Iris pigment epithelial cell (primary cell): ENCODE measurements at regions not wholly inside any gene's neighbourhood (a gene's known extent, or its start where the extent isn't known, plus 50 kb on each side); places are given as distances from the start of the nearest gene placed in this dataset.
A peak's percentile ranks its signal among the peaks of the same experiment; 100 is the strongest.

ENCODE experiments used
- DNase-seq: peaks from one replicate; pipeline ENCODE4 v3.0.0-alpha.2; 2011; ENCODE audit warnings: low read depth

DNA sequence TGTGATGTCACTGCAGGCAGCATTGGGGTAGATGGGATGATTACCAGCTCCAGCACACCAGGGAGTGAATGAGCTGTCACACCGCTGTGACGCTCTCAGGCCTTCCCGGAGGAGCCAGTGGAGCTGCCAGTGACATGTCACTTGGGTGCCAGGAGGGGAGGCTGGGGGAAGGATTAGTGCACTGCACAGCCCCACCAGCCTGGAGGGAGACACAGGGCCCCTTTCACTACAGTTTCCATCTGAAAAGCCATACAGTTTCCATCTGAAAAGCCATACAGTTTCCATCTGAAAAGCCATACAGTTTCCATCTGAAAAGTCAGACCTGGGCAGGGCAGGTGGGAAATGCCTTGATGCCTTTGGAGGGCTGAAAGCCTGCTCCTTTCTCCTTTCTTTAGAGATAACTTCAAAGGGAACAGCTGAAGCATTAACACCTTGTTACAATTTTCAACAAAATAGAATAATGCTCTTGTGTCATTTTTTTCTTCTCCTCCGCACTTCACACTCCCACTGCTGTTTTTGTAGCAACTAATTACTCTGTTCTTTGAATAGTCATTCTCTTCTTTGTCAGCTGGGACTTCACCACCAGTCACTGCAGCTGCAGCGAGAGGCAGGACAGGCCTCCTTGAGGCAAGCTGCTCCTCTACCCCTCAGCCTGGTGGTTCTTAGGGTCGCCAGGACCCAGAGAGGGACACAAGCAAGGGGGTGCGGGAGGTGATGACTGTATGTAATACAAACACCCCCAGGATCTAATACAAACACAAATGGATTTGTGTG lies 256.9 kb upstream of the RGS6 start:
- DNase-seq, result no peak

DNA sequence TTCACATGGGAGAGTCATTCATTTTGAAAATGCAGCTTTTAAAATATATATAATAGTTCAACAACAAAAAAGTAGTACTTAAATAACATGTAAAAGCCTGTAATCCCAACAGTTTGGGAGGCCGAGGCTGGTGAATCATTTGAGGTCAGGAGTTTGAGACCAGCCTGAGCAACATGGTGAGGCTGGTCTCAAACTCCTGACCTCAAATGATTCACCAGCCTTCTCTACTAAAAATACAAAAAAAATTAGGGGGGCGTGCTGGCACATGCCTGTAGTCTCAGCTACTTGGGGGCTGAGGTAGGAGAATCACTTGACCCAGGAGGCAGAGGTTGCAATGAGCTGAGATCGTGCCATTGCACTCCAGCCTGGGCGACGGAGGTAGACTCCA lies 256.3 kb upstream of the RGS6 start:
- peak; percentile 51 for DNase-seq

DNA sequence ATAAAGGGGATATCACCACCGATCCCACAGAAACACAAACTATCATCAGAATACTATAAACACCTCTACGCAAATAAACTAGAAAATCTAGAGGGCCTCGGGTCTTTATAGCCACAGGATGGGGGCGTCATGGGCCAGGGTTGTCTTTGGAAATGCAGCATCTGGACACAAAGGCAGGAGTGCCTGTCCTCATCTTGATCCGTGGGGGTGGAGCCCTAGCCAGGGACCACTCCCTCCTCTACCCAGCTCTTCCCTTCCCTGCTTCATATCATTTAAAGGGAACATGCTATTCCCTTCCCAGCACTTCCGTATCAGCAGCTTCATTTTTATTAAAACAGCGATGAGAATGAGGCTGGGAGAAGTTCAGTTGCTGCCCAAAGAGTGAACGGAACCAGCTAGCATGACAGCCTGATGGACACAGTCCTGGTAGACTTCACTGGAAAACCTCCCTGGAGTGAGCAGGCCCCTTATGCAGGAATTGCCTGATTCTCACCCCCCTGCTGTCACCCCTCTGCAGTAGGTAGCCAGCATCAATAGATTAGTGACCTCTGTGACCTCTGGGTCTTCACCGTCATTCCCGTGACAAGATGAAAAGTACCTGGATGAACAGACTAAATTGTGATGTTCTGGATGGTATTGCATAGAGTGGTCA lies 251.4 kb upstream of the RGS6 start:
- DNase-seq, result no peak

DNA sequence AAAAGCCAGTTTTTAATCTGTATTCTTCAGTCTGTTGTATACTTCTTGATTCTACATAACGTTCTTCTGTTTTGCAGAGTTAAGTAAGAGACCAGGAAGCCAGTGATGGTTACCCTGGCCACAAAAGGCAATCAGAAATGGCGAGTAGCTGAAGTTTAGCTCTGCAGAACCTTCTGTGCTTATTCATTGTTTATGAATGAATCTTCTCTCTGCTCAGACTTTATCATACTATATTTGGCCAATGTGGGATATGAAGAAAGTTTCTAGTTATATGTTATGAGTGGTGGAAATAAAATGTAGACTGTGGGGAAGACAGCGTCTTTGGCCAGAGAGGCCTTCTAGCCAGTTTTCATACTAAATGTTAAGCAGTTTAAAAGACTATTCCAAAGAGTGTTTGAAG lies 249.9 kb upstream of the RGS6 start:
- peak; percentile 70 for DNase-seq

DNA sequence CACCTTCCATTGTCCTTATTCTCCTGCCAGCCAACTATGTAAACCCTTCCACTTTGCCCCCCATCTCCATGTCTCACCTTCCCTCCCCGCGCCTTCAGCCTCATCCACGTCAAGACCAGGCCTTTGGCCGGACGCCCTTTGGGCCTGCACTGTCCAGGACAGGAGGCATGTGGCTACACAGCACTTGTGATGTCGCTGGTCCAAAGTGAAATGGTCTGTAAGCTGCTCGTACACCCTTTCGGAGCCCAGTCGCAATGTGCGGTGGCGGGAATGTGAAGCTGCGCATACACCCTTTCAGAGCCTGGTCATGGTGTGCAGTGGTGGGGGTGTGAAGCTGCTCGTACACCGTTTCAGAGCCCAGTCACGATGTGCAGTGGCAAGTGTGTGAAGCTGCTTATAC lies 247.9 kb upstream of the RGS6 start:
- DNase-seq, result no peak

DNA sequence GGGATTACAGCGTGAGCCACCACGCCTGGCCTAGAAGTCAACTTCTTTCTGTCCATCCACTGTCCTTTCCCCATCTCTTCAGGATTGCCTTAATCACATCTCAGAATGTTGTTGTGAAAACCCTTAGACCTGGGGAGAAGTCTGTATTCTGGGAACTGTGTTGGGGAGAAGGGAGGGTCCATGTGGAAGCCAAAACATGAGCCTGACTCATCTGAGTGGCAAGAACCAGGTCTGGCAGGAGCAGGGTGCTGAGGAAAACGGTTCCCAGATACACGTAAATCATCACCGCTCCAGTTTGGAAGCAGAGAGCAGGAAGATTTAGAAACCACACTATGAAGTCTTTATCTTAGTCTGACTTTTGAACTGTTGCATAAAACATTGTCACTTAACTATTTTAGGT lies 245.6 kb upstream of the RGS6 start:
- peak; percentile 77 for DNase-seq

DNA sequence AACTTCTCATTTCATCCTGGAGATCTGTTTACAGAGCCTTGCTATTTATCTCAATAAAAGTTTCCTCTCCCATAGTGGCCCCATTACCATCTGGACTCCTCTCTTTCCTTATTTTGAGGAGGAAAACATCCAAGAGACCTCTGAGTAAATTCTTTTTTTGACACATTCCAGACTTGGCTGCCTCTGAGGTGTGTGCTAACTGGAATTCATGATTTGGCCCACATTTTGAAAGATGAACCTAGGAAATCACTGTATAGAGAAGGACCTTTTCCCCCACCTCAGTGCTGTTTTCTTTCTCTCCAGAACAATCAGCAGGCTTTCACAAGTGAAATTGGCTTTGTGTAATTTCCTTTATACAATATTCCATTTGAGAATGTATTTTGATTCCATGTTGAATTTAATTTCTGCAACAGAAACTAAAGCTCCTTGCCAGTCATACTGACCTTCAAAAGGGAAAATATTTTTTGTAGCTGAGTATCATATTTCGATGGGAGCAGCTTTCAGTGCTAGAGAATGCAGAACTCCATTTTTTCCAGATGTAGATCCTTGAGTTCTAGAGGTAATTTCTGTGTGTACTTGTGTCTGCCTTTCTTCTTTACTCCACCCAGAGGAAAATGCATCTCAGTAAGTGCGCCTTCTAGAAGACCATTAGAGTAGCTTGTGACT lies 244.9 kb upstream of the RGS6 start:
- peak; percentile 50 for DNase-seq

DNA sequence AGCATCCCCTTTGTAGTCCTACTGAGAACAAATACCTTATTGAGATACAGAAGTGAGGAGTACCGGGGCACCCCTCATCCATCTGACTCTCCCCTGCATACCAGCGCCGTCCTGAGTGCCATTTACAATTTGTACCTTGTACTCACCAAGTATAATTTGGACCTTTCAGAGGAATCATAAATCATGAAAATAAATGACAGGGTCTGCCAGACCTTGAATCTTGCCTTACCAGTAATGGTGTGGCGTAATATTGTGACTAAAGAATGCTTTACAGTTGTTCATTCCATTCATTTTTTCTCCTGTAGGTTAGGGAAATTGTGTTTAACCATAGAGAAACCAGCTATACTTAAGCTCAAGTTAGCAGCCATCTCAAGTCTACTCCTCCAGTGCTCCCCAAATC lies 243.7 kb upstream of the RGS6 start:
- DNase-seq, result peak; percentile 79

DNA sequence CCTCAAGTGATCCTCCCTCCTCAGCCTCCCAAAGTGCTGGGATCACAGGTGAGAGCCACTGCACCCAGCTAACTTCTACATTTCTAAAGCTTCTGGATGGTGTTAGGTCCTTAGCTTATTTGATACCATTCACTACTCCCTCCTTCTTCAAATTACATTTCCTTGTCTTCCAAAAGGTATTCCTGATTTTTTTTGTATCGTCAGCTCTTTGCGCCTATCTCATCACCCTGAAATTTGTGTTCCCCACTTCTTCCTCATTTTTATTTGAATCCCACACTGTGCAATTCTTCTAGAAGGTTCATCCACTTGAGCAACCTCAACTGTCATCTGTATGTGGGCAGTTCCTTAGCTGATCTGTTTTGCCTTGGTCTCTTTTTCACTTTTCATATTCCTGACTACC lies 241.8 kb upstream of the RGS6 start:
- no peak for DNase-seq

DNA sequence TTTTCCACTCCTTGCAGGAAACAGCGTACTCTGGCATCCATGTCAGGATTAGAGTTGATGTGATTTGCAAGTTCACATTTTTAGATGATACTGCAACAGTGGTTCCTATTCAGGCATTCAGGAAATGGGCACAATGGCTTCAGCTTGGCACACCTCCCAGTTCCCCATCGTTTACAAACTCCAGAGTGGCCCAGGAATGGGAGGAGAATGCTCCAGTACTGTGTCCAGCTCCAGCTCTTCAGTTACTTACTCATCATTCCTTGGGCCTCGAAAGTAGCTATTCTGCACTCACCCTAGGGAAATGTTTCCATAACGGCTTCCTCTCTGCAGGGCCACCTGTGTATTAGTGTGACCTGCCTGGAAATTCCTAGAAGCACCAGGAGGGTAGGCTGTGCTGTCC lies 239.7 kb upstream of the RGS6 start:
- DNase-seq, result peak; percentile 61

DNA sequence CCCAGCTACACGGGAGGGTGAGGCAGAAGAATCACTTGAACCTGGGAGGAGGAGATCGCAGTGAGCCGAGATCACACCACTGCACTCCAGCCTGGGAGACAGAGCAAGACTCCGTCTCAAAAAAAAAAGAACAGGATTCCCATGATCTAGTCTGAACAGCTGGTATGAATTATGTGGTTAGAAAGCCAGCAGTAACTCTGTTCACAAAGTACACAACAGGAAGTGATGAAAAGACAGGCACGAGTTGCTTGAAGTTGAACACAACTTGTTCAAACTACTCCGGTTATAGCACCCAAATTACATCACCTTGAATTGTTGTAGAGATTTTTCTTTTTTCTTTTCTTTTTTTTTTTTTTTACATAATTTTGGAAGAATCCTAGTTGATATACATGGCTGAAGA lies 238.8 kb upstream of the RGS6 start:
- DNase-seq, result peak; percentile 98

DNA sequence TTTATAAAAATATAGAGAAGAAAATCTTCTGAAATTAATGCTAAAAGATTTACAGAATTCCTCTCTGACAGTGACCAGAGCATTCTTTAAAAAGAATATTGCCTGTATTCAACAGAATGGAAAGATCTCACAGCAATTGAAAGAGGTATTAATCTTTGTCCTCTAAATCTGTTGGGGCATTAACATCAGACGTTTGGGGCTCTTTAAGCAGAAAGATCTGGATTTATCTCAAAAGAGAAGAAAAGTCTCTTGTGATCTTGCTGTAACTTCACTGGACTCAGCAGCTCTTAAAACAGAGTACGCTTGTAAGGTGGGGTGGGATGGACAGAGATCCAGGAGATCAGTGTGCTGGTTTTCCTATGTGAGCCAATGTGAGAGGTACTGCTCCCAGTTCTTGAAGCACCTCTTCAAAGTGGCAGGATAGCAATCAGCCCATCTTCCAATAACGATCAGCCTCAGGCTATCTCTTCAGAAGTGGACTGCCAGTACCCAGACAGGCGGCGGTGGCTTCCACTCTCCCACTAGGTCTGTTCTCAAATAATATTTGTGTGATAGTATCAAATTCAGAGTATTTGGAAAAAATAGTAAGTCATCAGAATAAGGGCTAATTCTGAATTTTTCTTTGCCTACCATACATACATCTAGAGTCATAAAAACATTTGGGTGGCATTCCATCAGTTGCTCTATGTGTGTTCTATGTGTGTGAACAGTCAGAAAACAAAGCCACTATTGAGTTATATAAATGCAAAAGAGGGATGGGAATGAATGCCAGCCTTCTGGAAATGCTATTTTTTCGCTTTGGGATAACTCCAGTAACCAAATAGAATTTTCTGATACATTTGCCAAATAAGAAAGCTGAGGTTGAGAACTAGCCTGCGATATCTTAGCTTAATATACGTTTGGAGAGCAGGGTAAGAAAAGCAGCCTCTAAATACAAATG lies 237.4 kb upstream of the RGS6 start:
- no peak for DNase-seq

DNA sequence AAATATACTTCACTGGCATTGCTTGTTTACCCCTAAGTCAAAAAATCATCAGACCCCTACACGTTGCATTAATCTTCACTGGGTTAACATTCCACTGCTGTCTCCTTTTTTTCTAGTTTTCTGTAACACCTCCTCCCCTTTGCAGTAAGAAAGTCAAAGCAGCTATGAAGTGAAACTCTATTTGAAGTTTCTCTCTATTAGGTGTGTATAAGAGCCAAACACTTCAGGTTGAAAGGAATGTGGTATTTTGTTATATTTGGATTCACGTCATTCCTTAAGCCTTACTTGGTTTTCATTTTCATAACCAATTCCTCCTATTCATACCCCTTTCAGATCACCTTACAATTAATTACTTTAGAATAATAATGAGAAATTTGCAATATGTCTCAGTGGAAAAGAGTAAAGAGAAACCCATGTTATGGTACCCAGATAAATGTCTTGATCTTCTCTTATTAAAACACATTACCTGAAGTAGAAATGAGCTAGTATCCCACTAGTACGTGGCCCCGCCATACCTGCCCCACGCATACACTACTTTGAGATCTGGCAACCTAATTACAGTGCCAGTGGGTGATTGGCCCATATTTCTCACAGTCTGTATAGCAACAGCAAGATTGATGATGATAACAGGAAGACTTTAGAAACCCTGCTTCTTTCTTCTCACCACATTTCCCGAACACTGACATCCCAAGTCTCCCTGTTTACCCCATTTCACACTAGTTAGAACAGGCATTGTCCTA lies 236.4 kb upstream of the RGS6 start:
- no peak for DNase-seq

DNA sequence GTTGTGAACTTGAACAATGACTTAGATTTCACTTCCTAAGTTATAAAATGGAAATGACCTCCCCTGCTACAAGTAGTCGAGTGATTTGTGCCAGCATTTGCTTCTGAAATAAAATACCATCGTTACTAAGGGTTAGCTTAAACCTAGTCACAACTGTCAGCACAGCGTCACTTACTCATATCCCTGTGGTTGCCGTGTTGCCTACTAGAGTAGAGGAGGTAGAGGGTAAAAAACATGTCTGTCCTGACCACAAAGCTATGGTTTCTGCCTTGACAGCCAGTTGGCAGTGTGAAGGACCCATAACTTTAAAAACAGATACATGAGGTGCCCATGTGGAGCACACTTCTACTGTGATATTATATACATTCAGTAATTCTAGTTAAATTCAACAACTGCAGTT lies 234.2 kb upstream of the RGS6 start:
- DNase-seq, result no peak

DNA sequence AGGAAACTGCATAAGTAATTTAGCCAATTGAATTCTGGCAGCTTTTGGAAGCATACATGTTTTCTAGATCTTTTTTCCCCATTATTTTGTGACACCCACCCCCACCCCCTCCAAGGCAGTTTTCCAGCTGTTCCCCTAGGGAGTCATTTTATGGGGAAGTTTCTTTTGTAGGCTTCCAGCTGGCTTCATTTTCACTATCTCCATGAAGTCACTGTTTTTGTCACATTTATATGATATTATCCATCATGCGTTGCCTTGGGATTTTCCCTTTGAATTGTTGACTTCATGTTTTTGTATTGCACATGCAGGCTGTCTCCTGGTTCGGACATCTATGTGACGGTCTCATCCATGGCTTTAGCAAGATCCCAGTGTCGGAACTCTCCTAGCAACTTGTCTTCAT lies 233.6 kb upstream of the RGS6 start:
- DNase-seq, result no peak

DNA sequence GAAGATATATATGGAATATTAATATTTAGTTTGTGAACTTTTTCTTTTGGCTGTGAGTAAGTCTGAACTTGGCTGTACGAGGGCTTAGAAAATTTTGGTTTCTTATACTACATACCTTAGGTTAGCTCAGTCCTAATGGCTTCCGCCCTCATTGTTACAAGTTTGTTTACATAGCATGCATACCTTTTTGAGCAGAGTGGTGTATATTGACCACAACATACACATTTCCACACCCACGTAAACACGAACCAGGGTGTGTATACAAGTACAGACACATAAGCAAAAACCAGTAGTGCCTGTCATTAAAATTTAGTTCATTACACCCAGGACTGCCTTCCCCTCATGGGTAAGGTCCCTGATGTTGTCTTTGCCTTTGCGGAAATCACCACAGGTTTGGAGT lies 230.2 kb upstream of the RGS6 start:
- peak; percentile 86 for DNase-seq

DNA sequence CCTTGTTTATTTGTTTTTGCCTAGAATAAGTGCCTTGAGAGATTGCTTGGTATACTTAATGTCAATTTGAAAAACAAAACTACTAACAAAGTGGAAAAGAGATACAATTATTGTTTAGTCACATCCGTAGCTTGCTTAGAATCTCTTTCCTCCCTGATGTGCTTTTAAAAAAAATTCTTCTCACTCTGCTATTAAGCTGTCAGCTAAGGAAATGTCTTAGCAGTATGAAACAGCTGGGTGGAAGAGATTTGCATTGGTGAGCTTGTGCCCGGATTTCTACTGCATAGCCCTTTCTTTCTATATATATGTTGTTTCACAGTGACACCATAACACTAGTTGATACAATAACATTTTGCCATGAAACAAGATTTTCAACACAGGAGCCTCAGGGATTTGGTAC lies 229.4 kb upstream of the RGS6 start:
- no peak for DNase-seq

DNA sequence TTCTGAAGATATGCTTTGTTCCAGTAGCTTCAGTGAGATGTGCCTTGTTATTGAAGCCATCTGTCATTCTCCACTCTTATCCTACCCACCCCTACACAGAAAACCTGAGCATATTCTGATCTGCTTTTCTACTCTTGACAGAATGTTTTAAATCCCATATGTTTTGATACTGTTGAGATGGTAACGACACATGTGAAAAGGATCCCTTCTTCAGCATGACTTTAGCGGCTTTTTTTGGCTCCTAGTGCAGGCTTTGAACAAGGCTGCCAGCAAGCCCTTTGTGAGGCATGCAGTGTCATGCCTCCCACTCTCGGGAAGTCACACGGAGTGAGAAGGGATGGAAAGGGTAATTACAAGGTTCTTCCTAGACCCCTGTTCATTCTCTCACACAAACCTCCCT lies 228.8 kb upstream of the RGS6 start:
- peak; percentile 60 for DNase-seq

DNA sequence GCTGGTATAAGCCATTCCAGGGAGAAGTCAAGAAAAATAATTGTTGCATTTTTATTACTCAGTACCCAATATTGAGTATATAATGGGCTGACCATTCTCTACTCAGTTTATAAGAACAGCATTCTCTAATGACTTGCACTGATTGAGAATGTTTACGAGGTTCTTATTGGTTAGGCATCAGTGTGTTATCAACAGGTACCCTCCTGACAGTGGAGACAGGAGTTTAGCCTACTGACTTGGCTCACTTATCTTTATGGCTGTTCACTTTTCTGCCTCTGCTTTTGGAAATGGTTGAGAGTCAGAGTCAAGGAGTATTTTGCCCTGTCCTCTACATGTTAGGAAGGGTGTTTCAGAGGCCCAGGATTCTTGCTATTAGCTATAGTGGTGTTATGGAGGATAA lies 228.0 kb upstream of the RGS6 start:
- no peak for DNase-seq

DNA sequence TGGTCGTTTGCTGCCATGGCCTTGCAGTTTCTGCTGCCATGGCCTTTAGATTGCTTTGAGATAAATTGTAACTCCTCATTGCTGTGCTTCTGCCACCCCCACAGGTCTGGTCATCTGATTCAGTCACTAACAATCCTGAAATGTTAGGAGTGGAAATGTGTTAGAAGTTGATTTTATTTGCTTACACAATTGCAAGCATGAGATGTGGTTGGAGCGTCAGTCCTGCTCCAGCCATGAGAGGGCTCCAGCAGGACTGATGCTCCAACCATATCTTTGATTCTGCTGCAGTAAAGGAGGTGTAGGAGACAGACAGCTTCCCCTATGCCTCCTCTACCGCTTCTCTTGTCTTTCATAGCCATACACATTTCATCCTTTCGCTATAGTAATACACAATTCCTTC lies 226.8 kb upstream of the RGS6 start:
- peak; percentile 78 for DNase-seq

DNA sequence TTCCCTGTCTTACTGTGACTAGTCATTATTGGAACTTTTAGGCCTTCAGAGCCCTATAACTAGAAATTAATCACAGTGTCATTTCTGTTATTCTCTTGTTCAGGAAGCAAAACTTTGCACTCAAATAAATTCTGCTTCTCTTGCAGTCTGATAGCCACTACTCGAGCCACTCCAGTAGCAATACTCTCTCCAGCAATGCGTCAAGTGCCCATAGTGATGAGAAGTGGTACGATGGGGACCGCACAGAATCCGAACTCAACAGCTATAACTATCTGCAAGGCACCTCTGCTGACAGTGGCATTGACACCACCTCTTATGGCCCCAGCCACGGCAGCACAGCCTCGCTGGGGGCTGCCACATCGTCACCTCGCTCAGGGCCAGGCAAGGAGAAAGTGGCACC lies 223.2 kb upstream of the RGS6 start:
- DNase-seq, result no peak

DNA sequence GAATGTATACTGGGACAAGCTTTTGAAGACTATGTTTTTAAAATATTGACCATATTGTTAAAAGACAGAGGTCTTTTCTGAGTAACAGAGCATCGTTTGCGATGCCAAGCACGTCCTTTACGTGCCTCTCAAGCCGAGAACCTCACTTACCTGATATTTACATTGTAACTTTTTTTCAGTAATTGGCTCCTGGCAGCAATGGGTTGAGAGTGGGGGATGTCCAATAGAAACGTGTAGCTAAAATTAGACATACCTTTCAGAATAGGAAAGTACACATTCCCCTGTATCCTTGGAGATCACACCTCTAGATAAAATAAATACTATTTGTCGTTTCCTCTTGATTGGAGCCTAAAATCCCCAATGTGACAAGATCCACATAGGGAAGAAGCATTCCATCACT lies 222.2 kb upstream of the RGS6 start:
- no peak for DNase-seq
